ENCODE measurements at regions not wholly inside any gene's neighbourhood (a gene's known extent, or its start where the extent isn't known, plus 50 kb on each side); places are given as distances from the start of the nearest gene placed in this dataset.
"Not testable (repeated sequence)": the region's sequence is repeated elsewhere in the genome, so short reads cannot be mapped to it uniquely, and the experiment has no call there.

- Histone ChIP-seq H3K4me1 (no peaks in the 10 kb centered on the region), H3K36me3 (no peaks in the 10 kb centered on the region), H3K27me3 (no peaks in the 10 kb centered on the region), H3K9me3 (no peaks in the 10 kb centered on the region), H3K4me3 (no peak overlapping the region), H3K27ac (no peak overlapping the region)
- TF ChIP-seq POLR2AphosphoS5 (IDR thresholded peaks at IDR 0.05) (no peak), POLR2A (IDR thresholded peaks at IDR 0.05) (no peak)
- 85% methylated on average over 5 of the region's 5 CpGs for WGBS
- no peak for DNase-seq (ENCODE audit: low spot score in 2 of 2)
These were observed 54.3 kb upstream of the NDUFV2 start for GRCh38 chr18:9048236-9048635.

- Histone ChIP-seq H3K4me3 (no peak overlapping the region), H3K4me1 (no peaks in the 10 kb centered on the region), H3K27me3 (no peaks in the 10 kb centered on the region), H3K36me3 (no peaks in the 10 kb centered on the region), H3K27ac (no peak overlapping the region), H3K9me3 (no peaks in the 10 kb centered on the region)
- 82% methylated on average over 3 of the region's 3 CpGs for WGBS
- TF ChIP-seq EP300 (IDR thresholded peaks at IDR 0.05) (no peak), POLR2AphosphoS5 (IDR thresholded peaks at IDR 0.05) (no peak), CTCF (IDR thresholded peaks at IDR 0.05) (no peak), POLR2A (IDR thresholded peaks at IDR 0.05) (no peak)
- no peak for DNase-seq (ENCODE audit: low spot score in 2 of 2)
These were observed 53.5 kb upstream of the NDUFV2 start for GRCh38 chr18:9048808-9049494.

- H3K27me3 ChIP-seq, result no peaks in the 10 kb centered on the region
- H3K9me3 ChIP-seq, result no peaks in the 10 kb centered on the region
- H3K27ac ChIP-seq, result no peak overlapping the region
- no peak overlapping the region for H3K4me3 ChIP-seq
- DNase-seq (ENCODE audit: low spot score in 2 of 2), result no peak
- no peaks in the 10 kb centered on the region for H3K36me3 ChIP-seq
- TF ChIP-seq EP300 (IDR thresholded peaks at IDR 0.05) (no peak), POLR2AphosphoS5 (IDR thresholded peaks at IDR 0.05) (no peak), POLR2A (IDR thresholded peaks at IDR 0.05) (no peak), CTCF (IDR thresholded peaks at IDR 0.05) (no peak)
- H3K4me1 ChIP-seq, result peaks cover 2% of the 10 kb centered on the region
These were observed 53.0 kb upstream of the NDUFV2 start for GRCh38 chr18:9049495-9049809.

- H3K36me3 ChIP-seq; H3K4me3 ChIP-seq; H3K27ac ChIP-seq; H3K27me3 ChIP-seq; DNase-seq (ENCODE audit: low spot score in 2 of 2); H3K9me3 ChIP-seq: not testable (repeated sequence)
- 100% methylated on average over 1 of the region's 1 CpG for WGBS
- H3K4me1 ChIP-seq, result peaks cover 14% of the 10 kb centered on the region
These were observed 51.7 kb upstream of the NDUFV2 start for GRCh38 chr18:9050628-9051284.

Data from suprapubic skin (tissue), 4 donors.